Vagina (tissue), 2 donors: ENCODE measurements at regions not wholly inside any gene's neighbourhood (a gene's known extent, or its start where the extent isn't known, plus 50 kb on each side); places are given as distances from the start of the nearest gene placed in this dataset.

Source experiments
- CTCF ChIP-seq, 3 experiments: fragments of 450-650 bp in 2 of 3; fragments of 200-600 bp in 1 of 3; sonication (generic) in 1 of 3; IDR thresholded peaks; one replicate each; pipeline ENCODE4 v1.5.1; 2017 to 2019; ENCODE audit warnings: antibody characterized with exemption in 3 of 3, mild to moderate bottlenecking in 2 of 3, moderate library complexity in 2 of 3
- POLR2A ChIP-seq, 2 donors: fragments of 450-650 bp; IDR thresholded peaks; one replicate each; pipeline ENCODE4 v1.6.1; 2017; ENCODE audit warnings: antibody characterized with exemption in 2 of 2, mild to moderate bottlenecking in 2 of 2, moderate library complexity in 2 of 2
- POLR2AphosphoS5 ChIP-seq, 2 donors: sonication (generic); formaldehyde crosslinking; IDR thresholded peaks; one replicate each; pipeline ENCODE4 v1.9.0; 2017; ENCODE audit warnings: antibody characterized with exemption in 2 of 2, mild to moderate bottlenecking in 2 of 2, low read depth in 1 of 2; ENCODE audit not compliant: insufficient read depth in 1 of 2

DNA sequence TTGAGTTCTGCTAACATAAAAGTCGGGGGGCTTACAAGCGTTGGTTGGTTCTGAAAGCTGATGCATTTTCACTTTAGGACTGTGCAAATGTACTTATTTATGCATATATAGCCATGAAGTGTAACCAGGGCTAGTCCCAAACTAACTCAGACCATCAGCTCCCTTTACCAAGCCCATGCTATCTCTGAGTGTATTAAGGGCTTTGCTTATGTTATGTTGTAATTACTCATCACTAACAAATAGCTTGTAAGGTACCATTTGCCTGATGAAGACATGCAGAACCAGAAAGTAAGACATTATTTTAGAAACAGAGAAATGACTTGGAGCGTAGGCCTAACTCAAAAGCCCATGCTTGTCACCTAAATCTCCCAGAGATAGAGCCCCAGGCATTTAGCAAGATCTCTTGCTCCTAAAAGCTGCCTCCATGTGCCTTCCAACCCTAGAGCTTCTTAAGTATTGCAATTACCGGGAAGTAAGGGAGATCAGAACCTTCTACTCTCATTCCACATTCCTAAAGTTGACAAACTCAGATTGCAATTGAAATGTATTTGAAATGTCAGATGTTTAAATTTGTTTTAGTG lies 362.9 kb upstream of the RBMS3 start:
- TF ChIP-seq CTCF (IDR thresholded peaks at IDR 0.05) (no peak), POLR2A (IDR thresholded peaks at IDR 0.05) (no peak), POLR2AphosphoS5 (IDR thresholded peaks at IDR 0.05; ENCODE audit: insufficient read depth in 1 of 2, low read depth in 1 of 2) (no peak)
